ENCODE measurements at regions not wholly inside any gene's neighbourhood (a gene's known extent, or its start where the extent isn't known, plus 50 kb on each side); places are given as distances from the start of the nearest gene placed in this dataset.

DNA sequence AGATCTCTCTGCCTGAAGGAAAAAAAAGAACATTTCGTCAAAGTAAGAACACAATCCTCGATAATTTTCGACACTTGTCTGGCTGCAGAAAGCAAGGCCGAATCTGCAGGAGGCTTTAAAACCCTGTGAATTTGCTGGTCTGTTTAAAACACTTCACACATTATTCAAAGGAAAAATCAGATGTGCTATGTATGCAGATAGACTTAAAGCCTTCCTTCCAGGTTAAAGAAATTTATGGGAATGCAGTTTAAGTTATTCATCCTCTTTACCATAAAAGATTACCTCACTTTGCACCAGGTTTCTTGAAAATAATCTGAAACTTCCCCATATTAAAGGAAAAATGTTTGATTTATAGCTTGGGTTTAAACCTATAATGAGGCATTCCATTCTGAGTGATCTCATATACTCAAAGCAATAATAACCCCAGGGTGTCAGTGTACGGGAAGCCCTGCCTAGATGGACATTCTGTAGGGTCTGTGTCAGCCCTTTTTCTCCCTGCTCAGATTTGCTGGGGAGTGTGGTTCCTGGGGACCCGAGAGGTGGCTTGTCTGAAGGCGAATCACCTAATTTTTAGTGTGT is 323.5 kb upstream of the SLC24A2 start:
- DNase-seq = no peak

DNA sequence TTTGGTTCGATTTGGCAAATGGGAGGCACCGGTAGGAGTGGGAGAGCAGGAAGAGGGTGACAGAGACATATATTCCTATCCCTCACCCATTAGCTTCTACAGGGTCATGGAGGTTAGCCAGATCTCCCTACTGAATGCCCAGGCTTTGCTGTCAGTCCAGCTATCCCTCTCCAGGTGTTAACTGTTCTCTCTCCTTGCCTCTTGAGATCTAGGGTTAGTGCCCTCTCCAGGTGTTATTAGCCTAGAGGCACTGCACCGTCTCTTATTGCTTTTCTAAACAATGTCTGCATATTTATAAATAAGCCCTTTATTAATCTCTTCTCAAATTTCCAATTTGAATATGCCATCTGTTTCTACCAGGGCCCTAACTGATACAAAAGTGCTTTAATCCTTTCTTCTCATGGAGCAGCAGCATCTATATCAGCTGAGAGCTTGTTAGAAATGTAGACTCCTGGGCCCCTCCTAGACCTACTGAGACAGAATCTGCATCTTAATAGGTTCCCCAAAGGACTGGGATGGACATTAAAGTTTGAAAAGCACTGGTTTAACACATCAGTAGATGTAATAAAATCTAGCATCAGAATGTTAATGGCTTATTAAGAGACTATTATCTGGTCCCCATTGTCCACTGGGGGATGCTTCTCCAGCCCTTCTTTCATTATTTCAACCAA is 322.5 kb upstream of the SLC24A2 start:
- DNase-seq = no peak

DNA sequence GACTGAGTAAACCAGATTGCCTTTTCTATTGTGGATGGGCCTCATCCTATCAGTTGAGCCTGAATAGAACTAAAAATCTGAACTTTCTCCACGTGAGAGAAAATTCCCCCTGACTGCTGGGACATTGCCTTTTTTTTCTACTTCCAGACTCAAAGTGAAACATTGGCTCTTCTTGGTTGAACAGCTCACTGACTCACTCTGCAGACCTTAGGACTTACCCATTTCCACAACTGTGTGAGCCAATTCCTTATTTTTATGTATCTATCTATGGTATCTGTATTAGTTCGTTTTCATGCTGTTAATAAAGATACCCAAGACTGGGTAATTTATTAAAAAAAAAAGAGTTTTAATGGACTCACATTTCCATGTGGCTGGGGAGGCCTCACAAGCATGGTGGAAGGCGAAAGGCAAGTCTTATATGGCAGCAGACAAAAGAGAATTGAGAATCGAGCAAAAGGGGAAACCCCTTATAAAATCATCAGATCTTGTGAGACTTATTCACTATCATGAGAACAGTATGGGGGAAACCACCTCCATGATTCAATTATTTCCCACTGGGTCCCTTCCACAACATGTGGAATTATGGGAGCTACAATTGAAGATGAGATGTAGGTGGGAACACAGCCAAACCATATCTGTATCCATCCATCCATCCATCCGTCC is 306.7 kb upstream of the SLC24A2 start:
- no peak for DNase-seq

DNA sequence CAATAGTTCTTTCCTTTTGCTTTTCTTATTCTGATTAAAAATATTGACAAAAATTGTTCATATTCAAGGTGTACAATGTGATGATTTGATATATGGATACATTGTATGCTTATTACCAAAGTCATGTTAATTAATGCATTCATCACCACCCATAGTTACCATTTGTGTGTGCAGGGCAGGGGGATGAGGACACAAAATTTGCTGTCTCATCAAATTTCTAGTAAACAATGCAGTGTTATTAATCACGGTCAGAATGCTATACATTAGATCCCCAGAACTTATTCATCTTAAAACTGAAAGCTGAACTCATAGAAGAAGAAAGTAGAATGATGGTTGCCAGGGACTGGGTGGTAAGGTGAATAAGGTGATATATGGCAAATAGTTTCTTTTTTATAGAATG is 303.7 kb upstream of the SLC24A2 start:
- DNase-seq = no peak

DNA sequence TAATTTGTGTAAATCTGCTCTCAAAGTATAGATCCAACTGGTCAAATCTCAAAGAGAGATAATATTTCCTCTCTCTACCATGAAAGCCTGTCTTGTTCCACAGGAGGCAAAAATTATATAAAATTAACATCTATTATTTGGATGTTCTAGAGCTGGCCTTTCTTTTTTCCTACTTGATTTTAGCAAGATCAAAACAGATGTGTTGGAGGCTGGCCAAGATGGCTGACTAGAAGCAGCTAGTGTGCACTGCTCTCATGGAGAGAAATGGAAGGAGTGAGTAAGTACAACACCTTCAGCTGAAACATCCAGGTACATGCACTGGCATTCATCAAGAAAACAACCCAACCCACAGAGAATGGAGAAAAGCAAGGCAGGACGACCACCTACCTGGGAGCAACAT is 298.6 kb upstream of the SLC24A2 start:
- no peak for DNase-seq

DNA sequence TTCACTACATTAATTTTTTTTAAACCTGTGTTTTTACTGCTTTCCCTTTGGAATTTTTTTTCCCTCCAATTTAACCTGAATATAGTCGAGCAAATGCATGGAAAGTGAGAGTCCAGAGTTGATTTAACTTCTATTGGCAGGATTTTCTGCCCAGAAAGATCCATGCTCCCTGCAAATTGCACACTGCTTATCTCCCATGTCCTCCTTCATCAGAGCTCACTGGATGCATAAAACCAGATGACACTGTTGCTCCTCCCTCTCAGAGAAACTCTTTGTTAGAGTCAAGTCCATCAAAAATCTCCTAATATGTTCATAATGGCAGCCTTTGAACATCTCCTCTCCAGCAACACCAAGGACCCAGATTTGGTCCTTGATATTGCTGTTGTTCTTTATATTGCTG is 297.0 kb upstream of the SLC24A2 start:
- no peak for DNase-seq

DNA sequence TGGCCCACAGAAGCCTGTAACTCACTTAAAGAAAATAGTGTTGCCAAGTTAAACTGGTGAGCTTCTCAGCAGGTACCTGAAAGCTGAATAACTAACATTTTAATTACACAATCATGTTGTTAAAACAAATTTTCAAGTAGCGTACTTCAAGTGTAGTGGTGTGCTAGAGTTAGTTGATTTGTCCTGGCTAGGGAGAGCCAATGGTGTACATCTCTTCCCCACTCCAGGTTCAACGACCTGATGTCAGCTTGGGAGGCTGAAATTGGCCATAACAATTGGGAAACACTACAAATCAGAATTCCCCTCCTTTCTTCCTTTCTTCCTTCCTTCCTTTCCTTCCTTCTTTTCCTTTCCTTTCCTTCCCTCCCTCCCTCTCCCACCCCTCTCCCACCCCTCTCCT is 295.3 kb upstream of the SLC24A2 start:
- DNase-seq = no peak

DNA sequence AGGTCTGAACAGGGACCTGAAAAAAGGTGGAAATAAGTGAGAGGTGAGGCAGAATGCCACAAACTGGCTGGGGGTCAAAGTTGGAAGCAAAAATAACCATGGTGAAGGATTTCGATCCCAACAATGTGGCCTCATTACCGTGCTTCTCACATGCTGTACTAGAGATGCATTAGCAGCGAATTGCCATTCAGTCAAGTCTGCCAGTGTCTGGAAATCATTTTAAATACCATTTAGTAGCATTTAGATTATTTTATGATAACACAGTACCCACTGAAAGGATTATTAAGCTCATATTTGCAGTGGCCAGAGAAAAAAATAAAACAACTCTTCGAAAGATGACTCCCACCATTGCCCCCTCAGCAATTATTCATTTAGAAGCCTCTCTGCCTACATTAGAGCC is 294.6 kb upstream of the SLC24A2 start:
- no peak for DNase-seq

DNA sequence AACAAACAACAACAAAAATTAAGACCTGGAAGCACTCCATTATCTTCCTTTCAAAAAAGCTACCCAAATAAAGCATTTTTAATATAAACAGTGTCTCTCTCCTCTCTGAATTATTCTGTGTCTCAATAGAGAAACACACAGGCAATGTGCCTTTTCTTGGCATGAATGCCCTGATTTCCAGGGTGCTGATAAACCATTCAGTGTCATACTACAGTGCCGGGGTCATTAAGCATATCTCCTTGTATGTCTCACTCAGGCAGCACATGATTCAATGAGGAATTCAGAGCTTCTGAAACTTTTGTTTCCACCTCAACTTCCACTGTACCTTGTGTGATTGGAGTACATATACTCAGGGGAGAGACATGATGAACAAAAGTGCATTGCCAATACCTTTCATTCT is 294.0 kb upstream of the SLC24A2 start:
- no peak for DNase-seq

DNA sequence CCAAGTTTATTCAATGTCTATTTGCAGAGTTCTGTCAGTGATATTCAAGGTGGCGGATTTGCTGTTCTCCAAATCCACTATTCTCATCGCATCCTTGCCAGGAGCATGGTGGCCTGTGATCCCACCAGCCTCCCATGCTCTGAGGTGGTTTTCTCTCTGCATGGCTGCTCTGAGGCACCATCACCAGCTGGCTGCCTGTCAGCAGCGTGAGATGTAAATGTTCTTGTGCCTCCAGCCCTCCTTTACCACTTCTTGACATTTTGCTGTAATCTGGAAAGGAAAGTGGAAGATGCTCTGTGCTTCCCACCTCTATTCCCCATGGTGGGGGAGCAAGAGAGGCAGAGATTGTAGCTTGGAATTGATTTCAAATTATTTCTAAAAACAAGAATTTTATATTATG is 293.6 kb upstream of the SLC24A2 start:
- DNase-seq = no peak

DNA sequence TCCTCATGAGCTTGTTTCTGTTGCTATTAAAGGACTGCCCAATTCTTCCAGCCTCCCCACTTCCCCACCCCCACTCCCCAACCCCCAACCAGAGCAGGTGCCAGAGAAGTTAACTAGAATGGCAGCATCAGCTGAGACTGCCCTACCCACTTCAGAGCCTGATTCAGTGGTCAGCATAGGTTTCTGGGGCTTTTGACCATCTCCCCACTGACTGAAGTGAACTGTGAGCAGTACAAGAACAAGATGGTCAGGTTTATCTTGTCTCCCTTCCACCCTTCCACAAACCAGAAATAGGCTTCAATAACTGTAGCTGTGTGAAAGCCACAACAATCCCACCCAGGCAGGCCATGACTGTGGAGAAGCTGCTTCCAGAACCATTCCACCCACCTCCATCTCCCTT is 289.4 kb upstream of the SLC24A2 start:
- DNase-seq = no peak

DNA sequence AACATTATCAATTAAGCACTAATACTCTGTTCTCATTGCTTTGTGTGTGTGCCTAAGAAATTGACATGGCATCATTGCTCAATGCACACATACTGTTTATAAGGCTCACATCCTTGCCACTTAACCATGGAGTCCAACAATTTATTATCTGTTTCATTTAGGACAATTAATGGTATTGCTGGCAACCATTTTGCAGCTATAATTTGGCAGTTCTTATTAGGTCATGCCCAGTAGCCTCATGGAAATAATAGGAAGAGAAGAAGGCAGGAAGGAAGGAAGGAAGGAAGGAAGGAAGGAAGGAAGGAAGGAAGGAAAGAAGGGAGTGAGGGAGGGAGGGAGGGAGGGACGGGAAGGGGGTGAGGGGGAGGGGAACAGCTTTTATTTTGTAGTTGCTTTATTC is 285.5 kb upstream of the SLC24A2 start:
- DNase-seq = no peak

DNA sequence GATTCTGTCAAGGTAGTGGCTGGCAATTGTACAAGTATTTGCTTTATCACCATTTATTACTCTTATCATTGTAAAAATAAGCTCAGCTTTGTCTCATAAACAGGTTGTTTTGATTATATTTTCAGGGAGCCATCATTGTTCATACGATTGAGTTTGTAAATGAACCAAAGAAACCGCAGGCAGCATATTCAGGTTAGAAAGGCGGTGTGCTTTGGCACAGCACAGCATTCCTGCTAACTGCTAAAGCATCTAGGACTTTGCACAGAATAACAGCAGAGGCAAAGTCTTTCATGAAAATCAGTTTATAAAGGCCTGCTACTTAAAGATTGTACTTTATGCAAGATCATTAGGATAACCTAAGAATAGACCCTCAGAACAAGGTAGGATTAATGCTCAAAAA is 281.5 kb upstream of the SLC24A2 start:
- DNase-seq = no peak

DNA sequence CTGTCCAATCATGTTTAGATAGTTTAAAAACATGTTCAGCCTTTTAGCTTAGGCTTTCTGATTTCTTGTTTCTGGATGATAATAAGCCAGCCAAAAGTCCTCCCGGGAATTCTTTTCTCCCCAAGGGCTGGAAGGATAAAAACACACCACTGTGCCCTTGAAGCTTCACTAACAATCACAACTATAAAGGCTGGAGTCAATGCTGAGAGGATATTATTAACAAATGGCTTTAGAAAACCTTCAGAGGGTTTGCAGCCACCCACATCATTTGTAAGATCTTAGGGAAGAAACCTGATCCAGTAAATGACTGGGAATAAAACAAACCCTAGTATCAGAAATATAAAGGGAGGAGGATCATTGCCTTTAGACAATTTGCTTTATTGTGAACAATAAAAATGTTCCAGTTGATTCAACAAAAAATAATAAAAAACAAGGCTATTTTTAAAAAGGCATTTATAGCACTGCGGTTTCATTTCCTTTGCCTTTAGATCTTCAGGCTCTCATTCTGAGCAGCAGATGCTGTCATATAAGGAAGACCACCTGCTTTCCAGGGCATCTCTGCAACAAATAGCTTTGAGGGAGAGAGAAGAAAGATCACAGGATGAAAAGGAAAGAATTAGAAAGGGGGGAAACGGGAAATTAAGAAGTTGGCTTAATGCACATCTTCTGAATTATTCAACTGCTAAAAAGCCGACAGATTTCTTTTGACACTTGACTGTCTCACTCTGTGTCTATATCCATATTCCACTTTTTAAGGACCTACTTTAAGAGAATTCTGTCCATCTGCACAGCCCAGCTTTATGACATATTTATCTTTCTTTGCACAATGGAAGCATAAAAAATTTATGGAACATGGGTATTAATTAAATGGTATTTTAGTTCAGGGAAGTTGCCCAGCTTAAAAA is 277.2 kb upstream of the SLC24A2 start:
- DNase-seq = no peak

DNA sequence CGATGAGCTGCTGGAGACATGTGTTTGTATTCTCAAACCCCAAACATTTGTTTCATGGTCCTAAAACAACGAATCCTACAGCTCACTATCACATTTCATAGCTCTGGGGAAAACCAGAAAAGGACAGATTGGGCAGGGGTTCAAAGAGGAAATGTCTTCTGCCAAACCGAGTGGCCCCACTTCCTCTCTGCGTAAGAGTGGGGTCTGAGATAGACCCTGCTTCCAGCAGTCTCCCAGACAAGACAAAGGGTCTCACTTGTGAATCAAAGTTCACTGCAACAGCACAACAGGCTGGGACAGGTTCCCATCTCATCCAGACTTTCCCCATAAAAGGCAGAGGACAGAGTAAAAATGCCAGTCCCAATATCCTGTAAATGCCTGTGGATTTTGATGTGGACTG is 276.2 kb upstream of the SLC24A2 start:
- DNase-seq = no peak

DNA sequence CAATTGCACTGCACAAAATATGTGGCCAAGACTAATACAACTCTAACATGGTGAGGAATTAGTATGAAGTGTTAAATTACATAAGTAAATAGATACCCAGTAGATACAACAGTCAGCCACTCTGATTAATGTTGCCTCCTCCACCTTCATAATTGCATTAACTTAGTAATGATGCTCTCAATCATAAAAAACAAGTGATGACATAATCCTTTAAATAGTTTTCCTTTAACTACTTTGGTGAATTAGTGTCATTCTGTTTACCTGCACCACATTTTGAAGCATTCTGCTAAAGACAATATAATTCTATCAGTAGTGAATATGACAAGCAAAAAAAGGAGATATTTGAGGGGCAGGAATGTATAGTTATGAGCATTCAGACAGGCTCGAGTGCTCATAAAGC is 265.9 kb upstream of the SLC24A2 start:
- no peak for DNase-seq

DNA sequence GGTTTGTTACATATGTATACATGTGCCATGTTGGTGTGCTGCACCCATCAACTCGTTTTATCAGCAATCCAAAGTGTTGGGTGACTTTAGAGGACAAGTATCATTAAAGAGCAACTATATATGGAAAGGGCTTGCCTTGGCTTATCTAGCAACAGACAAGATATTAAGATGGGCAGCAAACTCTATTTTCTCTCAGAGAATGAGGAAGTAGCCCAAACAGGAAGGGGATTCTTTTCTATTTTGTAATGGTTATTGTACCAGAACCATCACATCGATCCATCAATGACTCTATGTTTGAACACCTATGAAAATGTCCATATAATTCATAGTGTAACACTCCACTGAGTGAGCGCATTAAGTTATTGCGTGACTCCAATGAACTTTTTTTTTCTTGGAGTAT is 260.1 kb upstream of the SLC24A2 start:
- no peak for DNase-seq

DNA sequence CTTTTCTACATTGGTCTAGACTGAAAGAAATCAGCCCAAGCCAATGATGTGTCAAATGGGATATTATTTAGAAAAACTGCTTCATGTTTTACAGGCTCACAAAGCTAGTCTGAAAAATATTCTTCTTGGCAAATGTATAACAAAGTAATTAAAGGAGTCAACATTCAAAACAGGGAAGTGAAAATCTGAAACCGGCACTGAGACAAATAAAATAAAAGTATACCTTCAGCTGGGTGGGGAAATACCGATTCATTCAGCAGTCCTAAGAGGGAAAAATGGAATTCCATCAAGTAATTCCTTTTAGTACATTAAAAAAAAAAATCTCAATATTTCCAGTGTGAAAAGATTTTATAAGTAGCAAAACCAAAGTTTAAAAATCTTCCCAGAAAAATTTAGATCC is 259.6 kb upstream of the SLC24A2 start:
- no peak for DNase-seq

DNA sequence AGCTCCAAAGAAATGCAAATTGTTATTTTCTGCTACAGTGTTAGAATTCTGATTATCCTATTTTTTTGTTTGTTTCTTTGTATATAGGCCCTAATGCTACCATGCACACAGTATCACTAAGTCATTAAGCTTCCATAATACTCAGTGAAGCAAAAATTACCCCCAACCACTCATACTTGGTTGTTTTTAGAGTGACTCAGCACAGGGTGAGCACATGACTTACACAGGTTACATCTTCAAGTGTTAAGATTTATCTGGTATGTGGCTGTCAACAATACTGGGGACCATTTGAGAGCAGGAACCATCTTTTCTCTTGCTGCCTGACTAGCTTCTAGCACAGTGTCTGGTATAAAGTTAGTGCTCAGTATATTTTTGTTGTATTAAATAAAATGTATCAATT is 255.8 kb upstream of the SLC24A2 start:
- no peak for DNase-seq

DNA sequence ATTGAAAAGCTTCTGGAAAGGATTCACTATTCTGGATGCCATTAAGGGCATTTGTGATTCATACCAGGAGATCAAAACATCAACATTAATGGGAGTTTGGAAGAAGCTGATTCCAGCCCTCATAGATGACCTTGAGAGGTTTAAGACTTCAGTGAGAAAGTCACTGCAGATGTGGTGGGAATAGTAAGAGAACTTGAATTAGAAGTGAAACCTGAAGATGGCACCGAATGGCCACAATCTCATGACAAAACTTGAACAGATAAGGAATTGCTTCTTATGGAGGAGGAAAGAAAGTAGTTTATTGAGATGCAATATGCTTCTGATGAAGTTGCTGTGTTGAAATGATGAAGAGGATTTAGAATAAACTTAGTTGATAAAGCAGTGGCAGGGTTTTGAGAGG is 254.6 kb upstream of the SLC24A2 start:
- no peak for DNase-seq

DNA sequence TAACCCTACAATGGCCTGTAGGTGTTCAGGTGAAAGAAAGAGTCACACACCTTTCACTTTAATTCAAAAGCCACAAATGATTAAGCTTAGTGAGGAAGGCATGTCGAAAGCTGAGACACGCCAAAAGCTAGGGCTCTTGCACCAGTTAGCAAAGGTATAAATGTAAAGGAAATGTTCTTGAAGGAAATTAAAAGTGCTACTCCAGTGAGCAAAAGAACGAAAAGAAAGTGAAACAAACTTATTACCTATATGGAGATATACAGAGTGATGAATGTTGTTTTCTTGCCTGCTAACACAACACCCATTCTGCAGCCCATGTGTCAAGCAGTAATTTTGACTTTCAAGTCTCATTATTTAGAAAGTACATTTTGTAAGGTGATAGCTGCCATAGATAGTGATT is 254.2 kb upstream of the SLC24A2 start:
- DNase-seq = no peak

DNA sequence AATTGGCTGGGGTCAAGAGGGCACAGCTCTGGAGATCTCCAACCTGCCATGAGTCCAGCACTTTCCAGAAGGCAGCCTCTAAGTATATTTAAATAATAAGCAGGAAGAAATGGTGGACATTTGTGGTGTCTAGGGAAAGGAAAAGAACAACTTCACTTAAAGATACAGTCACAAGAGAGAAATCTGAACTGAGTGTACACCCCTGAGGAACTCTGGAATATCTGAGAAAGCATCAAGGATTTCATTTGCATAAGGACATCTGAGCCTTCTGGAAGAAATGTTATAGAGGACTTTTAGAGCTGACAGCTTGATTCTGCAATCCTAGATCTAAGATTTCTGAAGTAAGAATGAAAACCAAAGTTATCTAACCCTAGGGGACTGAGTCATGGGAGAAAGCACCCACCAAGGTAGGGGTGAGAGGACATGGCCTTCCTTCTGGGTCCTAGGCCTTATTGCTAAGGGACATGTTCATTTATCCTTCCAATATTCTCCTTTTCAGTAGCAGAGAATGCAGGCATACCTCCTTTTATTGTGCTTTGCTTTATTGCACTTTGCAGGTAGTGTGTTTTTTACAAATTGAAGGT is 253.4 kb upstream of the SLC24A2 start:
- no peak for DNase-seq

DNA sequence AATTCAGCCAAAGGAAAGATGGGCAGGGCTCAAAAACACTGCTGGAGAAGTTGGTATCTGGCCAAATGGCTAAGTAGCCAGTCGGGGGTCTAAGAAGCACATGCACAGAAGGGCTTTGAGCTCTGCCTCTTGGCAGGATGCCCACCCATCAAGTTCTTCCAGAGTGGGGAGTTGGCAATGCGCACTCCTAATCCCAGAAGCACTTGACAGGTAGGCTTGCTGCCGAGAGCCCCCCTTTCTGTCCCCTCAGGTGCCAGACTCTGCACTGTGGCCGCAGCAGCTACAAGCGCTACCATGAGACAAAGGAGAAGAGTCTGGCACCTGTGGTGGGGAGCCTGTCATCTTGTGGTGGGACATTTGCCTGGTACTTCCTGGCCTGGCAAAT is 252.9 kb upstream of the SLC24A2 start:
- no peak for DNase-seq
